CD14-positive monocyte (primary cell): ENCODE measurements at regions not wholly inside any gene's neighbourhood (a gene's known extent, or its start where the extent isn't known, plus 50 kb on each side); places are given as distances from the start of the nearest gene placed in this dataset.

Experiments used
- DNase-seq, 3 donors: peaks; one replicate each; pipeline ENCODE4 v3.0.0-alpha.2; 2011 to 2022
- H2AFZ ChIP-seq: 2 replicates; pipeline ENCODE4 v1.6.0; 2012; ENCODE audit warnings: mild to moderate bottlenecking, low read depth, low read length, inconsistent platforms; ENCODE audit not compliant: insufficient read depth, poor library complexity, severe bottlenecking
- H3K27ac ChIP-seq, 2 donors: 1 replicate in 1 of 2; 2 replicates in 1 of 2; pipeline ENCODE4 v1.5.1; 2012 to 2013; ENCODE audit warnings: low read length in 2 of 2, control low read depth in 1 of 2, inconsistent platforms in 1 of 2, low read depth in 1 of 2, mild to moderate bottlenecking in 1 of 2
- H3K27me3 ChIP-seq, 2 donors: one replicate each; pipeline versions ENCODE4 v1.6.0 to v1.6.1; 2011 to 2013; ENCODE audit warnings: low read length in 2 of 2; ENCODE audit not compliant: control insufficient read depth in 2 of 2, insufficient read depth in 2 of 2
- H3K36me3 ChIP-seq, 2 donors: replicated peaks in 1 of 2; 1 replicate in 1 of 2; 2 replicates in 1 of 2; pipeline versions ENCODE4 v1.5.1 to v1.6.1; 2012 to 2013; ENCODE audit warnings: low read length in 2 of 2, control low read depth in 1 of 2, inconsistent platforms in 1 of 2, mild to moderate bottlenecking in 1 of 2; ENCODE audit not compliant: insufficient read depth in 2 of 2, control insufficient read depth in 1 of 2
- H3K4me1 ChIP-seq, 2 donors: 1 replicate in 1 of 2; 2 replicates in 1 of 2; pipeline versions ENCODE4 v1.5.1 to v1.6.1; 2012 to 2013; ENCODE audit warnings: low read length in 2 of 2, control low read depth in 1 of 2, inconsistent platforms in 1 of 2, mild to moderate bottlenecking in 1 of 2, moderate library complexity in 1 of 2; ENCODE audit not compliant: insufficient read depth in 2 of 2, control insufficient read depth in 1 of 2
- H3K4me2 ChIP-seq: replicated peaks from 2 replicates; pipeline ENCODE3; 2012; ENCODE audit warnings: low read length, moderate library complexity, mild to moderate bottlenecking; ENCODE audit not compliant: poor library complexity, severe bottlenecking; ENCODE audit errors: extremely low read depth
- H3K4me3 ChIP-seq, 3 experiments: fragments of 200-600 bp in 1 of 3; sonication (generic) in 1 of 3; replicated peaks in 1 of 3; 1 replicate in 2 of 3; 2 replicates in 1 of 3; pipeline ENCODE4 v1.5.1; 2011 to 2013; ENCODE audit warnings: low read length in 3 of 3, mild to moderate bottlenecking in 3 of 3, control low read depth in 2 of 3, low read depth in 2 of 3, inconsistent platforms in 1 of 3, moderate library complexity in 1 of 3
- H3K79me2 ChIP-seq: 2 replicates; pipeline ENCODE4 v1.6.0; 2012; ENCODE audit warnings: mild to moderate bottlenecking, control low read depth, inconsistent platforms, low read length, moderate library complexity; ENCODE audit not compliant: insufficient read depth
- H3K9ac ChIP-seq: 2 replicates; pipeline ENCODE4 v1.6.0; 2017; ENCODE audit warnings: low read length, mild to moderate bottlenecking; ENCODE audit not compliant: insufficient read depth, poor library complexity, severe bottlenecking
- H3K9me3 ChIP-seq, 2 donors: replicated peaks in 1 of 2; 1 replicate in 1 of 2; 2 replicates in 1 of 2; pipeline versions ENCODE4 v1.5.1 to v1.6.1; 2012 to 2013; ENCODE audit warnings: low read length in 2 of 2, control low read depth in 1 of 2; ENCODE audit not compliant: control insufficient read depth in 1 of 2, insufficient read depth in 1 of 2
- H4K20me1 ChIP-seq: 2 replicates; pipeline ENCODE4 v1.6.0; 2012; ENCODE audit warnings: mild to moderate bottlenecking, low read length, control low read depth, moderate library complexity; ENCODE audit not compliant: insufficient read depth
- H3K27ac Mint-ChIP-seq, 7 donors: one replicate each; pipeline ENCODE4 v1.8.0; 2020; ENCODE audit warnings: mild to moderate bottlenecking in 7 of 7, mixed read lengths in 7 of 7, moderate library complexity in 6 of 7, inconsistent platforms in 2 of 7
- H3K27me3 Mint-ChIP-seq, 3 donors: one replicate each; pipeline ENCODE4 v1.8.0; 2021 to 2022; ENCODE audit warnings: low read depth in 3 of 3, mild to moderate bottlenecking in 3 of 3, mixed read lengths in 3 of 3, moderate library complexity in 3 of 3, inconsistent platforms in 1 of 3
- H3K36me3 Mint-ChIP-seq, 2 donors: one replicate each; pipeline ENCODE4 v1.8.0; 2020; ENCODE audit warnings: mixed read lengths in 2 of 2, inconsistent platforms in 1 of 2, mild to moderate bottlenecking in 1 of 2
- H3K4me1 Mint-ChIP-seq: one replicate; pipeline ENCODE4 v1.8.0; 2020; ENCODE audit warnings: mild to moderate bottlenecking, mixed read lengths
- H3K4me3 Mint-ChIP-seq, 2 donors: one replicate each; pipeline ENCODE4 v1.8.0; 2020; ENCODE audit warnings: mild to moderate bottlenecking in 2 of 2, mixed read lengths in 2 of 2, moderate library complexity in 1 of 2
- H3K9me3 Mint-ChIP-seq, 7 donors: one replicate each; pipeline ENCODE4 v1.8.0; 2020 to 2022; ENCODE audit warnings: mixed read lengths in 7 of 7, mild to moderate bottlenecking in 6 of 7, moderate library complexity in 6 of 7, inconsistent platforms in 2 of 7
- WGBS: methylation state at CpG from one replicate; pipeline ENCODE4 v1.1.5; 2013; ENCODE audit warnings: missing lambda C conversion rate; ENCODE audit not compliant: insufficient coverage; 5-methylcytosine and 5-hydroxymethylcytosine counted together
- intact Hi-C, 2 donors: fragments of 100-400 bp; cut with micrococcal nuclease; formaldehyde crosslinking; loops; one replicate each; pipeline versions ENCODE4 v1.15.0 to v1.15.1; 2023
- TF ChIP-seq, protein P1 (sequence below): fragments of 200-600 bp; IDR thresholded peaks from one replicate; pipeline ENCODE4 v1.8.0; 2022; ENCODE audit warnings: antibody characterized with exemption, mild to moderate bottlenecking

DNA sequence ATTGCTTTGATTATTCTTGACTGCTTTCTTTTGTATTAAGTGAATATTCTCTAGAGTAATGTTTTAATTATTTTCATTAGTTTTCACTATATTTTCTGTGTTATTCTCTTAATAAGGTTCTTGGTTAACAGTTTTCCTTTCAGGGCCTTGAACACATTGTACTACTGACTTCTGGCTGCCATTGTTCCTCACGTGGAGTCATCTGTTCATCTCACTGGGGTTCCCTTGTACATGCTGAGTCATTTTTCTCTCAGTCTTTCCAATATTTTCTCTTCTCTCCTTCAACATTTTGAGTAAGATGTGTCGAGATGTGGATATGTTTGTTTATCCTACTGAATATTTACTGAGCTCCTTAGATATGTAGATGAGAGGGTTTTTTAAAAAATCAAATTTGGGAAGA, 400.7 kb downstream of the TCERG1L start:
- TF ChIP-seq, protein P1, sequence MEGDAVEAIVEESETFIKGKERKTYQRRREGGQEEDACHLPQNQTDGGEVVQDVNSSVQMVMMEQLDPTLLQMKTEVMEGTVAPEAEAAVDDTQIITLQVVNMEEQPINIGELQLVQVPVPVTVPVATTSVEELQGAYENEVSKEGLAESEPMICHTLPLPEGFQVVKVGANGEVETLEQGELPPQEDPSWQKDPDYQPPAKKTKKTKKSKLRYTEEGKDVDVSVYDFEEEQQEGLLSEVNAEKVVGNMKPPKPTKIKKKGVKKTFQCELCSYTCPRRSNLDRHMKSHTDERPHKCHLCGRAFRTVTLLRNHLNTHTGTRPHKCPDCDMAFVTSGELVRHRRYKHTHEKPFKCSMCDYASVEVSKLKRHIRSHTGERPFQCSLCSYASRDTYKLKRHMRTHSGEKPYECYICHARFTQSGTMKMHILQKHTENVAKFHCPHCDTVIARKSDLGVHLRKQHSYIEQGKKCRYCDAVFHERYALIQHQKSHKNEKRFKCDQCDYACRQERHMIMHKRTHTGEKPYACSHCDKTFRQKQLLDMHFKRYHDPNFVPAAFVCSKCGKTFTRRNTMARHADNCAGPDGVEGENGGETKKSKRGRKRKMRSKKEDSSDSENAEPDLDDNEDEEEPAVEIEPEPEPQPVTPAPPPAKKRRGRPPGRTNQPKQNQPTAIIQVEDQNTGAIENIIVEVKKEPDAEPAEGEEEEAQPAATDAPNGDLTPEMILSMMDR, result no peak
- Histone ChIP-seq H3K79me2 (no peaks in the 10 kb centered on the region), H3K4me3 (no peak overlapping the region), H3K36me3 (no peaks in the 10 kb centered on the region), H4K20me1 (no peaks in the 10 kb centered on the region), H2AFZ (no peak overlapping the region), H3K27me3 (no peaks in the 10 kb centered on the region), H3K4me2 (no peak overlapping the region), H3K4me1 (no peaks in the 10 kb centered on the region), H3K27ac (no peak overlapping the region), H3K9ac (no peak overlapping the region), H3K9me3 (peaks cover 12 to 14% of the 10 kb centered on the region in 2 donors)
- intact Hi-C loops, result no loop called here
- Mint-ChIP-seq H3K36me3 (no peaks in the 10 kb centered on the region), H3K4me1 (no peaks in the 10 kb centered on the region), H3K27me3 (peaks cover 0 to 4% (median 0%) of the 10 kb centered on the region in 3 donors), H3K4me3 (no peak overlapping the region), H3K9me3 (peaks cover 2 to 13% (median 8%) of the 10 kb centered on the region in 7 donors), H3K27ac (no peak overlapping the region)
- no peak for DNase-seq
- WGBS, result no CpG with 5 or more reads among the region's 2 CpGs

GRCh38 chr10:130913844-130914243, 397.7 kb downstream of the TCERG1L start:
- Histone ChIP-seq H3K4me2 (no peak overlapping the region), H2AFZ (no peak overlapping the region), H3K27me3 (no peaks in the 10 kb centered on the region), H4K20me1 (no peaks in the 10 kb centered on the region), H3K79me2 (no peaks in the 10 kb centered on the region), H3K27ac (no peak overlapping the region), H3K9ac (no peak overlapping the region), H3K36me3 (no peaks in the 10 kb centered on the region), H3K9me3 (peaks cover 12 to 14% of the 10 kb centered on the region in 2 donors), H3K4me1 (no peaks in the 10 kb centered on the region), H3K4me3 (no peak overlapping the region)
- Mint-ChIP-seq H3K4me1 (no peaks in the 10 kb centered on the region), H3K27me3 (peaks cover 0 to 2% (median 0%) of the 10 kb centered on the region in 3 donors), H3K27ac (no peak overlapping the region), H3K9me3 (peaks cover 2 to 11% (median 8%) of the 10 kb centered on the region in 7 donors), H3K4me3 (no peak overlapping the region), H3K36me3 (no peaks in the 10 kb centered on the region)
- TF ChIP-seq, protein P1, result no peak
- intact Hi-C loops, result no loop called here
- no peak for DNase-seq
- 97% methylated on average over 4 of the region's 4 CpGs for WGBS
